Erythroblast (primary cell): ENCODE measurements at regions not wholly inside any gene's neighbourhood (a gene's known extent, or its start where the extent isn't known, plus 50 kb on each side); places are given as distances from the start of the nearest gene placed in this dataset.

Source experiments
- GATA1 ChIP-seq: IDR thresholded peaks from 2 replicates; pipeline ENCODE4 v1.6.1; 2011; ENCODE audit warnings: low read depth, mild to moderate bottlenecking, control low read depth, low read length, moderate library complexity
- POLR2A ChIP-seq: IDR thresholded peaks from 2 replicates; pipeline ENCODE4 v1.6.1; 2011; ENCODE audit warnings: mild to moderate bottlenecking, low read length

DNA sequence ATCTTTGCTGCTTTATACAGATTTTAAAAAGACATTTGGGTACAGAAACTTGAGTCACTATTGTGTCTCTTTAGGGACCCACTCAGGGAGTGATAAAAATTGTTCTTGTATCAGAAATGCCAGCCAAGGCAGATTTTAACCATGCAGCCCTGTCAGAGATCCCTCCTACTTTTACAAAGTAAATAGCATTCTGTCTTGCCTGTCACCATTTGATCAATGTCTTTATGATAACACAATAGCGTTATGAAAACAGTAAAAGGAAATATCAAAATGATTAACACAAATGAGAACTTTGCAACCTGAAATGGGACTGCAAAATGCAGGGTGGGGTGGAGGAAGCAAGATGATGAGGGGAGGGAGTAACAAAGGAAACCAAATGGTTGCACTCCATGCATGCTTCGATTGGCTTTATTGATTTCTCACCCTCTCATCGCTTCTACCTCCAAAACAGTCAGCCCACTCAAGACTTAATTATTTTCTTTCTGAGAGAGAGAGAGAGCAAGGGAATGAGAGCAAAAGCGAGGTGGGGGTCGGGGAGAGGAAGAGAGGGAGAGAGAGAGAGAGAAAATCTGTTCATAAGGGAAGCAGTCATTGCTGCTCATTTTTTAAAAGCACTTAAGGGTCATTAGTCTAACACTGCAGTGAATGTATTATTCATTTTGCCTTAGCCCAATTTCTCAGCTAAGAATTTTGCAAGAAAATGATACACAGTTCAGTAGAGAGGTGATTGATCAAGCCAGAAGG is 576.5 kb downstream of the CSNK1G3 start:
- no peak for TF ChIP-seq POLR2A
- no peak for TF ChIP-seq GATA1
